ENCODE measurements at regions not wholly inside any gene's neighbourhood (a gene's known extent, or its start where the extent isn't known, plus 50 kb on each side); places are given as distances from the start of the nearest gene placed in this dataset.

- DNase-seq (ENCODE audit: extremely low spot score, unreplicated experiment): no peak
- Mint-ChIP-seq H3K27ac (ENCODE audit: unreplicated experiment) (no peak overlapping the region), H3K36me3 (ENCODE audit: unreplicated experiment) (no peaks in the 10 kb centered on the region), H3K9me3 (ENCODE audit: unreplicated experiment) (peaks cover 5% of the 10 kb centered on the region), H3K27me3 (ENCODE audit: unreplicated experiment) (no peaks in the 10 kb centered on the region), H3K4me1 (ENCODE audit: unreplicated experiment) (no peaks in the 10 kb centered on the region), H3K4me3 (ENCODE audit: unreplicated experiment) (no peak overlapping the region)
- TF ChIP-seq CTCF (IDR thresholded peaks at IDR 0.05): no peak
Measured at GRCh38 chr5:145307866-145308382, 527.2 kb downstream of the PRELID2 start.

- Mint-ChIP-seq H3K27ac (ENCODE audit: unreplicated experiment) (no peak overlapping the region), H3K27me3 (ENCODE audit: unreplicated experiment) (no peaks in the 10 kb centered on the region), H3K9me3 (ENCODE audit: unreplicated experiment) (no peaks in the 10 kb centered on the region), H3K4me3 (ENCODE audit: unreplicated experiment) (no peak overlapping the region), H3K36me3 (ENCODE audit: unreplicated experiment) (no peaks in the 10 kb centered on the region), H3K4me1 (ENCODE audit: unreplicated experiment) (no peaks in the 10 kb centered on the region)
- TF ChIP-seq CTCF (IDR thresholded peaks at IDR 0.05): no peak
- DNase-seq (ENCODE audit: extremely low spot score, unreplicated experiment): no peak
Measured at GRCh38 chr5:145295236-145295835, 539.8 kb downstream of the PRELID2 start.

GRCh38 chr5:145294331-145294730 lies 540.8 kb downstream of the PRELID2 start:
- Mint-ChIP-seq H3K9me3 (ENCODE audit: unreplicated experiment) (no peaks in the 10 kb centered on the region), H3K4me3 (ENCODE audit: unreplicated experiment) (no peak overlapping the region), H3K27me3 (ENCODE audit: unreplicated experiment) (no peaks in the 10 kb centered on the region), H3K4me1 (ENCODE audit: unreplicated experiment) (no peaks in the 10 kb centered on the region), H3K27ac (ENCODE audit: unreplicated experiment) (no peak overlapping the region), H3K36me3 (ENCODE audit: unreplicated experiment) (no peaks in the 10 kb centered on the region)
- no peak for TF ChIP-seq CTCF (IDR thresholded peaks at IDR 0.05)
- no peak for DNase-seq (ENCODE audit: extremely low spot score, unreplicated experiment)

- no peaks in the 10 kb centered on the region for H3K27me3 Mint-ChIP-seq (ENCODE audit: unreplicated experiment)
Measured at GRCh38 chr5:145293716-145294115, 541.4 kb downstream of the PRELID2 start.

GRCh38 chr5:145292278-145292677 lies 542.9 kb downstream of the PRELID2 start:
- H3K27me3 Mint-ChIP-seq (ENCODE audit: unreplicated experiment): no peaks in the 10 kb centered on the region
- no peaks in the 10 kb centered on the region for H3K4me1 Mint-ChIP-seq (ENCODE audit: unreplicated experiment)
- H3K9me3 Mint-ChIP-seq (ENCODE audit: unreplicated experiment): no peaks in the 10 kb centered on the region
- no peaks in the 10 kb centered on the region for H3K36me3 Mint-ChIP-seq (ENCODE audit: unreplicated experiment)
- H3K4me3 Mint-ChIP-seq (ENCODE audit: unreplicated experiment): no peak overlapping the region
- no peak for DNase-seq (ENCODE audit: extremely low spot score, unreplicated experiment)
- no peak for TF ChIP-seq CTCF (IDR thresholded peaks at IDR 0.05)
- H3K27ac Mint-ChIP-seq (ENCODE audit: unreplicated experiment): no peak overlapping the region

More at GRCh38 chr5:145293716-145294115, 541.4 kb downstream of the PRELID2 start:
- H3K4me3 Mint-ChIP-seq (ENCODE audit: unreplicated experiment): no peak overlapping the region
- TF ChIP-seq CTCF (IDR thresholded peaks at IDR 0.05): no peak
- no peak for DNase-seq (ENCODE audit: extremely low spot score, unreplicated experiment)
- H3K27ac Mint-ChIP-seq (ENCODE audit: unreplicated experiment): no peak overlapping the region
- no peaks in the 10 kb centered on the region for H3K4me1 Mint-ChIP-seq (ENCODE audit: unreplicated experiment)
- H3K9me3 Mint-ChIP-seq (ENCODE audit: unreplicated experiment): no peaks in the 10 kb centered on the region
- no peaks in the 10 kb centered on the region for H3K36me3 Mint-ChIP-seq (ENCODE audit: unreplicated experiment)
